Nephron progenitor cell (in vitro differentiated cells): ENCODE measurements at regions not wholly inside any gene's neighbourhood (a gene's known extent, or its start where the extent isn't known, plus 50 kb on each side); places are given as distances from the start of the nearest gene placed in this dataset.
"Not testable (repeated sequence)": the region's sequence is repeated elsewhere in the genome, so short reads cannot be mapped to it uniquely, and the experiment has no call there.

Experiments
- DNase-seq: peaks from one replicate; pipeline ENCODE4 v3.0.0; 2021
- H3K27ac Mint-ChIP-seq: 2 replicates; pipeline ENCODE4 v1.8.0; 2021; ENCODE audit warnings: mild to moderate bottlenecking, moderate library complexity, mixed read lengths
- H3K27me3 Mint-ChIP-seq: 2 replicates; pipeline ENCODE4 v1.8.0; 2021; ENCODE audit warnings: mild to moderate bottlenecking, low read depth, mixed read lengths; ENCODE audit not compliant: poor library complexity
- H3K36me3 Mint-ChIP-seq: 2 replicates; pipeline ENCODE4 v1.8.0; 2021; ENCODE audit warnings: low read depth, mixed read lengths
- H3K4me1 Mint-ChIP-seq: 2 replicates; pipeline ENCODE4 v1.8.0; 2021; ENCODE audit warnings: mixed read lengths
- H3K4me3 Mint-ChIP-seq: 2 replicates; pipeline ENCODE4 v1.8.0; 2021; ENCODE audit warnings: mild to moderate bottlenecking, moderate library complexity, mixed read lengths
- H3K9me3 Mint-ChIP-seq: 2 replicates; pipeline ENCODE4 v1.8.0; 2021; ENCODE audit warnings: mild to moderate bottlenecking, moderate library complexity, mixed read lengths
- TF ChIP-seq, protein P1 (sequence below): fragments of 200-600 bp; sonication (generic); IDR thresholded peaks from 2 replicates; pipeline ENCODE4 v1.5.0; 2021; ENCODE audit warnings: antibody characterized with exemption

DNA sequence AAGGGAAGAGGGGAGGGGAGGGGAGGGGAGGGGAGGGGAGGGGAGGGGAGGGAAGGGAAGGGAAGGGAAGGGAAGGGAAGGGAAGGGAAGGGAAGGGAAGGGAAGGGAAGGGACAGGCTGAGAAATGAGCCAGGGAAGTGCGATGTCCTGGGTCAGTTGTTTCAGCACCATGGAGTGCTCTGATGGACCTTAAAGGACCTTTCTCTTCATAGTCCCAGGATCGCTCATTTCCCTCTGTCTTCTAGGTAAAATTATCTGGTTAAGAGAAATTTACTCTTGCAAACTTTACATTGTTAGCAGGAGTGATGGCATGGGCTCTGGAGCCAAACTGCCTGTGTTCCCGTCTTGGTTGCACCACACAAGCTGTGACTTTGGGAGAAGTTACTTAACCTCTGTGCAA lies 357.8 kb downstream of the MATN1 start:
- no peaks in the 10 kb centered on the region for H3K27me3 Mint-ChIP-seq
- no peaks in the 10 kb centered on the region for H3K36me3 Mint-ChIP-seq
- no peaks in the 10 kb centered on the region for H3K9me3 Mint-ChIP-seq
- no peak for DNase-seq
- H3K27ac Mint-ChIP-seq = no peak overlapping the region
- peaks cover 23% of the 10 kb centered on the region for H3K4me1 Mint-ChIP-seq
- no peak overlapping the region for H3K4me3 Mint-ChIP-seq
- TF ChIP-seq, protein P1, sequence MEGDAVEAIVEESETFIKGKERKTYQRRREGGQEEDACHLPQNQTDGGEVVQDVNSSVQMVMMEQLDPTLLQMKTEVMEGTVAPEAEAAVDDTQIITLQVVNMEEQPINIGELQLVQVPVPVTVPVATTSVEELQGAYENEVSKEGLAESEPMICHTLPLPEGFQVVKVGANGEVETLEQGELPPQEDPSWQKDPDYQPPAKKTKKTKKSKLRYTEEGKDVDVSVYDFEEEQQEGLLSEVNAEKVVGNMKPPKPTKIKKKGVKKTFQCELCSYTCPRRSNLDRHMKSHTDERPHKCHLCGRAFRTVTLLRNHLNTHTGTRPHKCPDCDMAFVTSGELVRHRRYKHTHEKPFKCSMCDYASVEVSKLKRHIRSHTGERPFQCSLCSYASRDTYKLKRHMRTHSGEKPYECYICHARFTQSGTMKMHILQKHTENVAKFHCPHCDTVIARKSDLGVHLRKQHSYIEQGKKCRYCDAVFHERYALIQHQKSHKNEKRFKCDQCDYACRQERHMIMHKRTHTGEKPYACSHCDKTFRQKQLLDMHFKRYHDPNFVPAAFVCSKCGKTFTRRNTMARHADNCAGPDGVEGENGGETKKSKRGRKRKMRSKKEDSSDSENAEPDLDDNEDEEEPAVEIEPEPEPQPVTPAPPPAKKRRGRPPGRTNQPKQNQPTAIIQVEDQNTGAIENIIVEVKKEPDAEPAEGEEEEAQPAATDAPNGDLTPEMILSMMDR = no peak

DNA sequence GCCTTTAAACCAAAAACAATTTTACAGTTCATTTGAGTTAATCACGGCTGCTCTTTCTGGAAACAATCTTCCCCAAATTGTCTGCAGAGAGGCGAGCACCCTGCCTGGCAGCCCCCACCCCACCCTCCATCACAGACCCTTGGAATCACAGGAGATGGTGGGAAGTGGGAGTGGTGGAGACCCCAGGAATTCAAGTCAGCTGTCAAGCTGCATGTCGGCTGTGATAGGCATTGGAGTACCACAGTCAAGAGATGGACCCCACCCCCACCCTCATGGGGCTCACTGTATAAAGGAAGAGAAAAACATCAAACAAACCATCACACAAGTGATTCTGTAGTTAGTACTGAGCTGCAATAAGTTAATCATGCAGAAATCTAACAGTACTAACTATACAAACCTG lies 360.4 kb downstream of the MATN1 start:
- no peak for DNase-seq
- TF ChIP-seq, protein P1 = no peak
- H3K27me3 Mint-ChIP-seq = no peaks in the 10 kb centered on the region

DNA sequence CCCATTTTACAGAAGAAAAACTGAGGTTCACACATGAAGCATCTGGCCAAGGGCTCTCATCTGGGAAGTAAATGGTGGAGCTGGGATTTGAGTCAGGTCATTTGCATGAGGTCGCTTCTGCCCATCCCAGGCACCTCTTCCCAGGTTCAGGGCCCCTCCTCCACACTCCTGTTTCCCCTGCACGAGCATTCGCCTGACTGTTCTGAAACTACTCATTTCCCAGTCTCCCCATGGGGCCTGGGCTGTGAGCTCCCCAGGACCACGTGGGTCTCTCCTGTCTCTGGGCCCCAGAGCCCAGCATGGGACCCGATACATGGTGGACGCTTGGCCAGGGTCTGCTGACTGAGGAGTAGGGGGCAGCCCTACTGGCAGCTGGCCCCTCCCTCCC lies 360.8 kb downstream of the MATN1 start:
- Mint-ChIP-seq H3K36me3 (no peaks in the 10 kb centered on the region), H3K27me3 (no peaks in the 10 kb centered on the region), H3K9me3 (no peaks in the 10 kb centered on the region), H3K4me1 (peaks cover 34% of the 10 kb centered on the region), H3K27ac (no peak overlapping the region), H3K4me3 (no peak overlapping the region)
- TF ChIP-seq, protein P1 = no peak
- no peak for DNase-seq

More for the DNA sequence above, 360.4 kb downstream of the MATN1 start:
- Mint-ChIP-seq H3K4me1 (peaks cover 33% of the 10 kb centered on the region), H3K27ac (no peak overlapping the region), H3K4me3 (no peak overlapping the region), H3K36me3 (no peaks in the 10 kb centered on the region), H3K9me3 (no peaks in the 10 kb centered on the region)

DNA sequence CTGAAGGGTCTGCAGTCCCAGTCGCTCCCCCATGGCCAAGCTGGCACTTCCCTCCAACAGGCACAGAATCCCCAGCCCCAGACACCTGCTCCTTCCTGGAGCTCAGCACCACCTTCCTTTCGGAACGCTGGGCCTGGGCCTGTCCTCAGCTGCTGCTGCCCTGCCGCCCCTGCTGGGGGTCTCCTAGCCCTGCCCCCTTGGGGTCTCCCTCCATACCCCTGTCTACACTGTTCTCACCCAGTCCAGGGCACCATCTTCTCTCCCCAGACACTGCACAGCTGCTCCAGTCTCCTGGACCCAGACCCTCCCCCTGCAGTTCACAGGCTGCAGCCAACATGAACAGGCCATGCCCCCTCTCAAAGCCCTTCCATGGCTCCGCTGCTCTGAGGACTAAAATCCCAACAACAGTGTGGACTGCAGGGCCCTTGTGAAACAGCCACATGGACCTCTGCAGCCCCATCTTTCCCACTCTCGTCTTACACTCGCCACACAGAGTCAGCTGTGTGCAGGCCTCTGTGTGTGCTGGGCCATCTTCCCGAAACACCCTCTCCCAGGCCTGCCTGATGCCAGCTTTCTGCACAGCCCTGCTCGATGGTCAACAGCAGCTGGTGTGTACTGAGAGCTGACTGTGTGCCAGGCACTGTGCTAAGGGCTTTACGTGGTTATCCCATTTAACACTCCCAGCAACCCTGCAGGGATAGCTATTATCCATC lies 361.3 kb downstream of the MATN1 start:
- DNase-seq, H3K4me3 Mint-ChIP-seq, H3K27me3 Mint-ChIP-seq, H3K36me3 Mint-ChIP-seq, H3K9me3 Mint-ChIP-seq: not testable (repeated sequence)
- H3K27ac Mint-ChIP-seq = peak overlapping the region; percentile 24
- peaks cover 34% of the 10 kb centered on the region for H3K4me1 Mint-ChIP-seq

DNA sequence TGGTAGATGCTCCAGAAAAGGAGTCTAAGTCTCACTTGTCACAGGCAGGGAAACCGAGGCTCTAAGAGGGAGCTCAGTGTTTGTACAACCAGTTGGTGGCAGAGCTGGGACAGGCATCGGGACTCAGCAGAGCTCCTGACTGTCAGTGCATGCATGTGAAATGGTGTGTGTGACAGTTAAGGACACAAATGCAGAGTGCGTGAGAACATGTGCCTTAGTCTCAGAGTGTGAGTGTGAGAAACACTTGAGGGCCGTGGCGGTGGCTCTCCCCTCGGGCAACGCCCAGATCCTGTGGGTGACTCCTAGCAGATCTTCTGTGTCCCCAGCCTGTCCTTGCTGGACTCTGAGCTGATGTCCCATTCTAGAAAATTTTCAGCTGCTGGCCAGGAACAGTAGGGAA lies 362.6 kb downstream of the MATN1 start:
- Mint-ChIP-seq H3K4me1 (peaks cover 29% of the 10 kb centered on the region), H3K27me3 (no peaks in the 10 kb centered on the region), H3K36me3 (no peaks in the 10 kb centered on the region), H3K27ac (no peak overlapping the region), H3K4me3 (no peak overlapping the region), H3K9me3 (no peaks in the 10 kb centered on the region)
- no peak for DNase-seq
- TF ChIP-seq, protein P1 = no peak

DNA sequence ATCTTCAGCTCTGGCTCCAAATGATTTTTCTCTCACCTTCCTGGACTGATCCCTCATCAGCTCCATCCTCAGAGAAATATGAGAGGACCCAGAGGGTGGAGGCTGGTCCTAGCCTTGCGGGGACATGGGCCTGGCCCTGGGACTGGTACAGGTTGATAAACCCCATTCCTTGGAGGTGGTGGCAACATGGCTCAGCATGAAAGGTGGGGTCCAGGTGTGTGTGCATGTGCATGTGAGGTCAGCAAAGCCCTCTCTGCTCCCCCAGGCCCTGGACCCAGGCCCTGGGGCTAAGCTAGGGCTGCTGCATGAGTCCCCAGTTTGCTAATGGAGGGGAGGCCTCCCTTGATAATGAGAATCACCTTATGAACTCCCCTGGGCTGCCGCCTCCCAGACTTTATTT lies 363.1 kb downstream of the MATN1 start:
- H3K36me3 Mint-ChIP-seq = no peaks in the 10 kb centered on the region
- TF ChIP-seq, protein P1 = no peak
- H3K27me3 Mint-ChIP-seq = no peaks in the 10 kb centered on the region
- peaks cover 29% of the 10 kb centered on the region for H3K4me1 Mint-ChIP-seq
- no peak for DNase-seq
- H3K27ac Mint-ChIP-seq = no peak overlapping the region
- H3K4me3 Mint-ChIP-seq = no peak overlapping the region
- no peaks in the 10 kb centered on the region for H3K9me3 Mint-ChIP-seq
